HEK293 (cell line): ENCODE measurements at regions not wholly inside any gene's neighbourhood (a gene's known extent, or its start where the extent isn't known, plus 50 kb on each side); places are given as distances from the start of the nearest gene placed in this dataset.
A peak's percentile ranks its signal among the peaks of the same experiment; 100 is the strongest.

Source experiments
- CTCF ChIA-PET: fragments of 350-600 bp; formaldehyde crosslinking; extraction: SDS; loops from one replicate; lab custom pipeline; 2021; ENCODE audit warnings: antibody characterized with exemption; lab: Yijun Ruan, JAX
- POLR2A ChIA-PET: fragments of 300-600 bp; formaldehyde crosslinking; extraction: SDS; loops from one replicate; lab custom pipeline; 2020; ENCODE audit warnings: antibody characterized with exemption, inconsistent platforms; lab: Yijun Ruan, JAX
- H3K27ac ChIP-seq: fragments of 200-500 bp; sonication (Bioruptor generic); 2 replicates; pipeline ENCODE4 v1.5.1; 2014; ENCODE audit warnings: low read depth, low read length, control low read depth, inconsistent platforms; ENCODE audit errors: extremely low read depth
- H3K36me3 ChIP-seq, 2 experiments: fragments of 200-500 bp in 1 of 2; sonication (Bioruptor generic) in 1 of 2; 1 replicate in 1 of 2; 2 replicates in 1 of 2; pipeline ENCODE4 v1.5.1; 2014 to 2017; ENCODE audit warnings: inconsistent platforms in 2 of 2, low read length in 2 of 2; ENCODE audit not compliant: control insufficient read depth in 2 of 2, insufficient read depth in 1 of 2
- H3K4me1 ChIP-seq: fragments of 200-500 bp; sonication (Bioruptor generic); 2 replicates; pipeline ENCODE4 v1.5.1; 2014; ENCODE audit warnings: mild to moderate bottlenecking, low read length, inconsistent platforms; ENCODE audit not compliant: control insufficient read depth, insufficient read depth
- H3K4me3 ChIP-seq: 2 replicates; pipeline ENCODE4 v1.5.1; 2011; ENCODE audit warnings: low read depth, mild to moderate bottlenecking, control low read depth, low read length, moderate library complexity
- H3K9me3 ChIP-seq: fragments of 200-500 bp; sonication (Bioruptor generic); 2 replicates; pipeline ENCODE4 v1.5.1; 2014; ENCODE audit warnings: low read depth, low read length, inconsistent platforms; ENCODE audit not compliant: control insufficient read depth, insufficient read depth
- EGR2 ChIP-seq: fragments of 450-650 bp; formaldehyde crosslinking; IDR thresholded peaks from 2 replicates; pipeline ENCODE4 v1.5.1; 2016; ENCODE audit warnings: low read depth, missing biosample characterization, missing genetic modification characterization
- GLIS1 ChIP-seq: fragments of 450-650 bp; formaldehyde crosslinking; IDR thresholded peaks from 2 replicates; pipeline ENCODE4 v1.5.1; 2016; ENCODE audit warnings: missing biosample characterization, missing genetic modification characterization
- REPIN1 ChIP-seq: fragments of 450-650 bp; formaldehyde crosslinking; IDR thresholded peaks from 2 replicates; pipeline ENCODE4 v1.5.1; 2017; ENCODE audit warnings: missing biosample characterization, missing genetic modification characterization, low read depth
- SP7 ChIP-seq: fragments of 450-650 bp; formaldehyde crosslinking; IDR thresholded peaks from 2 replicates; pipeline ENCODE4 v1.5.1; 2016; ENCODE audit warnings: missing biosample characterization, missing genetic modification characterization
- ZBTB21 ChIP-seq: fragments of 450-650 bp; formaldehyde crosslinking; IDR thresholded peaks from 2 replicates; pipeline ENCODE4 v1.5.1; 2017; ENCODE audit warnings: missing biosample characterization, missing genetic modification characterization
- ZFP69B ChIP-seq: fragments of 450-650 bp; formaldehyde crosslinking; IDR thresholded peaks from 2 replicates; pipeline ENCODE4 v1.5.1; 2016; ENCODE audit warnings: missing biosample characterization, missing genetic modification characterization
- ZNF155 ChIP-seq: fragments of 450-650 bp; formaldehyde crosslinking; IDR thresholded peaks from 2 replicates; pipeline ENCODE4 v1.5.1; 2016; ENCODE audit warnings: missing biosample characterization, missing genetic modification characterization
- ZNF292 ChIP-seq: fragments of 450-650 bp; formaldehyde crosslinking; IDR thresholded peaks from 2 replicates; pipeline ENCODE4 v1.5.1; 2016; ENCODE audit warnings: low read depth, missing biosample characterization, missing genetic modification characterization, borderline replicate concordance
- ZNF391 ChIP-seq: fragments of 450-650 bp; formaldehyde crosslinking; IDR thresholded peaks from 2 replicates; pipeline ENCODE4 v1.5.1; 2016; ENCODE audit warnings: low read depth, missing biosample characterization, missing genetic modification characterization, borderline replicate concordance
- ZNF510 ChIP-seq: fragments of 450-650 bp; formaldehyde crosslinking; IDR thresholded peaks from 2 replicates; pipeline ENCODE4 v1.5.1; 2018; ENCODE audit warnings: mild to moderate bottlenecking, missing genetic modification characterization, missing biosample characterization; ENCODE audit not compliant: insufficient replicate concordance
- ZNF514 ChIP-seq: fragments of 450-650 bp; formaldehyde crosslinking; IDR thresholded peaks from 2 replicates; pipeline ENCODE4 v1.5.1; 2016; ENCODE audit warnings: missing biosample characterization, missing genetic modification characterization
- ZNF626 ChIP-seq: fragments of 450-650 bp; sonication (Bioruptor Pico); formaldehyde crosslinking; IDR thresholded peaks from 2 replicates; pipeline ENCODE4 v1.5.1; 2018; ENCODE audit warnings: missing biosample characterization, missing genetic modification characterization, inconsistent platforms
- ZNF654 ChIP-seq: fragments of 450-650 bp; formaldehyde crosslinking; IDR thresholded peaks from 2 replicates; pipeline ENCODE4 v1.5.1; 2016; ENCODE audit warnings: low read depth, missing biosample characterization, missing genetic modification characterization
- ZNF768 ChIP-seq: fragments of 450-650 bp; formaldehyde crosslinking; IDR thresholded peaks from 2 replicates; pipeline ENCODE4 v1.5.1; 2018; ENCODE audit warnings: missing biosample characterization, mild to moderate bottlenecking, missing genetic modification characterization
- TF ChIP-seq, protein P1 (sequence below): fragments of 450-650 bp; formaldehyde crosslinking; IDR thresholded peaks from 2 replicates; pipeline ENCODE4 v1.5.1; 2016; ENCODE audit warnings: missing biosample characterization, missing genetic modification characterization, borderline replicate concordance
- TF ChIP-seq, protein P2 (sequence below): fragments of 450-650 bp; formaldehyde crosslinking; IDR thresholded peaks from 2 replicates; pipeline ENCODE4; 2016; ENCODE audit warnings: missing biosample characterization, missing genetic modification characterization
- TF ChIP-seq, protein P3 (sequence below): fragments of 450-650 bp; IDR thresholded peaks from 2 replicates; pipeline ENCODE4 v1.5.1; 2018; ENCODE audit warnings: missing biosample characterization, missing genetic modification characterization

DNA sequence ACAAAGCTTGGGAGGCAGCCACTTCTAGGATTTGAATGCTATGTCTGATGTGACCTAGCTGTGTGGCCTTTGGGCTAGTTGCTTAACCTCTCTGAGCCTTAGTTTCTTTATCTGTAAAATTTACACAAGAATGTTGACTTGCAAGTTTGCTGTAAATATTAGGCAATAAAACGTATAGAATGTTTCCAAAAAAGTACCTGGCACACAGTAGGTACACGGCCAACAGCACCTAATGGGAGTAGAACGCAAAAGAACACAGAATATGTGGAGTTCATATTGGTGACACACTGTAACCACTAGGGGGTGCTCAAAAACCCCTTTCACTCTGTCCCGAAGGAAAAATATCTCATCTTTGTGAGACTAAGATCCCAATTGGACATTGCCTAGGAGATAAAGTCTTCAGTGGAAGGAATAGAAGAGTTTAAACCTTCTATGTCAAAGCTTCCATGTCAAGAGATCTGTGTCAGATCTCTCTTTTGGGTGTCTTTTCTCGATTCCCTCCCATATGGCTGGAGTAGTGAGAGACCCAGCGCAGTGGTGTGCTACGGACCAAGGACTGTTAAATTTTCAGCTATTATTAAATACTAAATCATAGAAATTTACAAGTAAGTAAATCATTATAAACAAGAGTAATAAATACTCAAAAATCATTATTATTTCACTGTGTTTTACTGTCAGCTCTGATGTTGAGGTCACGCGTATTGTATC lies 145.4 kb upstream of the RAD23B start:
- no peak for TF ChIP-seq ZNF626 (tag by site-specific recombination)
- no peak for TF ChIP-seq ZNF514 (tag by site-specific recombination)
- TF ChIP-seq ZNF292 (tag by site-specific recombination), result no peak
- TF ChIP-seq ZNF155 (tag by site-specific recombination), result no peak
- TF ChIP-seq ZBTB21 (tag by site-specific recombination), result no peak
- TF ChIP-seq, protein P1, sequence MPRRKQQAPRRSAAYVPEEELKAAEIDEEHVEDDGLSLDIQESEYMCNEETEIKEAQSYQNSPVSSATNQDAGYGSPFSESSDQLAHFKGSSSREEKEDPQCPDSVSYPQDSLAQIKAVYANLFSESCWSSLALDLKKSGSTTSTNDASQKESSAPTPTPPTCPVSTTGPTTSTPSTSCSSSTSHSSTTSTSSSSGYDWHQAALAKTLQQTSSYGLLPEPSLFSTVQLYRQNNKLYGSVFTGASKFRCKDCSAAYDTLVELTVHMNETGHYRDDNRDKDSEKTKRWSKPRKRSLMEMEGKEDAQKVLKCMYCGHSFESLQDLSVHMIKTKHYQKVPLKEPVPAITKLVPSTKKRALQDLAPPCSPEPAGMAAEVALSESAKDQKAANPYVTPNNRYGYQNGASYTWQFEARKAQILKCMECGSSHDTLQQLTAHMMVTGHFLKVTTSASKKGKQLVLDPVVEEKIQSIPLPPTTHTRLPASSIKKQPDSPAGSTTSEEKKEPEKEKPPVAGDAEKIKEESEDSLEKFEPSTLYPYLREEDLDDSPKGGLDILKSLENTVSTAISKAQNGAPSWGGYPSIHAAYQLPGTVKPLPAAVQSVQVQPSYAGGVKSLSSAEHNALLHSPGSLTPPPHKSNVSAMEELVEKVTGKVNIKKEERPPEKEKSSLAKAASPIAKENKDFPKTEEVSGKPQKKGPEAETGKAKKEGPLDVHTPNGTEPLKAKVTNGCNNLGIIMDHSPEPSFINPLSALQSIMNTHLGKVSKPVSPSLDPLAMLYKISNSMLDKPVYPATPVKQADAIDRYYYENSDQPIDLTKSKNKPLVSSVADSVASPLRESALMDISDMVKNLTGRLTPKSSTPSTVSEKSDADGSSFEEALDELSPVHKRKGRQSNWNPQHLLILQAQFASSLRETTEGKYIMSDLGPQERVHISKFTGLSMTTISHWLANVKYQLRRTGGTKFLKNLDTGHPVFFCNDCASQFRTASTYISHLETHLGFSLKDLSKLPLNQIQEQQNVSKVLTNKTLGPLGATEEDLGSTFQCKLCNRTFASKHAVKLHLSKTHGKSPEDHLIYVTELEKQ (tag by site-specific recombination), result no peak
- no peak for TF ChIP-seq REPIN1
- TF ChIP-seq ZNF654 (tag by site-specific recombination), result peak; percentile 55
- TF ChIP-seq ZNF768 (tag by site-specific recombination), result 0 out of 2 replicates have a peak, but pooled peaks have one; percentile 49
- Histone ChIP-seq H3K4me3 (no peak overlapping the region), H3K9me3 (no peaks in the 10 kb centered on the region), H3K4me1 (no peaks in the 10 kb centered on the region), H3K27ac (no peak overlapping the region), H3K36me3 (no peaks in the 10 kb centered on the region)
- ChIA-PET CTCF (interaction anchor here (0.6 to 3.2 kb wide), 32 partner anchors 9 to 1943 kb away, joined by 3 to 19 read pairs (median 3); no protein-coding TSS in a partner anchor), POLR2A (no interaction called here)

DNA sequence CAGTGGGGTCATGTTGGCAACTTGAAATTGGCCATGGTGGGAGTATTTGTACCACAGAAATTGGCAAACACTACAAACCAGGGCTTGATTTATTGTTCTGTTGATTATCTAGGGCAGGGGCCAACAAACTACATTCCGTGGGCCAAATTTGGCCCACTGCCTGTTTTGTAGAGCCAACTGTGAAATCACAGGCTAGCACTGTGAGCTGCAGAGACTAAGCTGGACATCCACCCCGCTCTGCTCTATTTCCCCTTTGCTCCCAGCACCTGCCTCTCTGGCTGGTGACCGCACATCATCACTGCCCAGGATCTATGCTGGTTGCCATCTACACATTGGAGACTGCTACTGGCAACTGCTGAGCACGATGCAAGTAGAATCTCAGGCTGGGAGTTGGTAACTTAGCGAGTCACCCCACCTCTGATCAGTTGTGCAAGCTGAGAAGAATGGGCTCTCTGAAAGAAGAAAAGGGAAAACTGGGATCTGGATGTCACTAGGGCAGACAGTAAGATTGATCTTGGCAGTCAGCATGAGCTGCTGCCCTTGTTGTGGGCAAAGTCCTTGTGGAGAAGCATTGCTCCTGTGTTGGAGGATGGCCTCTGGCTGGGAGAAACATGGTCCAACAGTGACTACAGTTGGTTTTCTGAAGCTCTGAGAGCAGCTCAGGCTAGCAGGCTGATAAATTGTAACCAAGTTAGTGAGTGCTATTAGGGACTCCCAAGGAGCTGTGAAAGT lies 144.7 kb upstream of the RAD23B start:
- Histone ChIP-seq H3K4me1 (no peaks in the 10 kb centered on the region), H3K36me3 (no peaks in the 10 kb centered on the region), H3K4me3 (no peak overlapping the region), H3K9me3 (no peaks in the 10 kb centered on the region), H3K27ac (no peak overlapping the region)
- TF ChIP-seq ZNF510 (tag by site-specific recombination) (no peak), ZNF391 (tag by site-specific recombination) (no peak), ZFP69B (tag by site-specific recombination) (no peak), EGR2 (tag by site-specific recombination) (no peak), GLIS1 (tag by site-specific recombination) (no peak), SP7 (tag by site-specific recombination) (no peak)
- POLR2A ChIA-PET, result no interaction called here
- CTCF ChIA-PET, result interaction anchor here (0.6 to 3.2 kb wide), 29 partner anchors 9 to 1002 kb away, joined by 3 to 19 read pairs (median 3); no protein-coding TSS in a partner anchor

DNA sequence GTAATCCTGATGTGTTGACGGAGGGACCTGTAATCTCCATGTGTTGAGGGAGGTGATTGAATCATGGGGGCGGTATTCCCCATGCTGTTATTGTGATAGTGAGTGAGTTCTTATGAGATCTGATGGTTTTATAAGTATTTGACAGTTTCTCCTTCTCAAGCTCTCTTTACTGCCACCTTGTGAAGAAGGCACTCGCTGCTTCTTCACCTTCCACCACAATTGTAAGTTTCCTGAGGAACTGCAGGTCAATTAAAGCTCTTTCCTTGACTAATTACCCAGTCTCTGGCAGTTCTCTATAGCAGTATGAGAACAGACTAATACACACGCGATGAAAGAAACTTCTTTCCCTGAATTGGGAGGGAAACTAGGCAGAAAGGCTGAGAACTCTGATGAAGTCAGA lies 141.1 kb upstream of the RAD23B start:
- H3K9me3 ChIP-seq, result no peaks in the 10 kb centered on the region
- POLR2A ChIA-PET, result no interaction called here
- no peak overlapping the region for H3K4me3 ChIP-seq
- no peaks in the 10 kb centered on the region for H3K4me1 ChIP-seq
- H3K36me3 ChIP-seq, result no peaks in the 10 kb centered on the region
- TF ChIP-seq, protein P2, sequence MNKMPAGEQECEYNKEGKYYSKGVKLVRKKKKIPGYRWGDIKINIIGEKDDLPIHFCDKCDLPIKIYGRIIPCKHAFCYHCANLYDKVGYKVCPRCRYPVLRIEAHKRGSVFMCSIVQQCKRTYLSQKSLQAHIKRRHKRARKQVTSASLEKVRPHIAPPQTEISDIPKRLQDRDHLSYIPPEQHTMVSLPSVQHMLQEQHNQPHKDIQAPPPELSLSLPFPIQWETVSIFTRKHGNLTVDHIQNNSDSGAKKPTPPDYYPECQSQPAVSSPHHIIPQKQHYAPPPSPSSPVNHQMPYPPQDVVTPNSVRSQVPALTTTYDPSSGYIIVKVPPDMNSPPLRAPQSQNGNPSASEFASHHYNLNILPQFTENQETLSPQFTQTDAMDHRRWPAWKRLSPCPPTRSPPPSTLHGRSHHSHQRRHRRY, result no peak
- TF ChIP-seq, protein P3, sequence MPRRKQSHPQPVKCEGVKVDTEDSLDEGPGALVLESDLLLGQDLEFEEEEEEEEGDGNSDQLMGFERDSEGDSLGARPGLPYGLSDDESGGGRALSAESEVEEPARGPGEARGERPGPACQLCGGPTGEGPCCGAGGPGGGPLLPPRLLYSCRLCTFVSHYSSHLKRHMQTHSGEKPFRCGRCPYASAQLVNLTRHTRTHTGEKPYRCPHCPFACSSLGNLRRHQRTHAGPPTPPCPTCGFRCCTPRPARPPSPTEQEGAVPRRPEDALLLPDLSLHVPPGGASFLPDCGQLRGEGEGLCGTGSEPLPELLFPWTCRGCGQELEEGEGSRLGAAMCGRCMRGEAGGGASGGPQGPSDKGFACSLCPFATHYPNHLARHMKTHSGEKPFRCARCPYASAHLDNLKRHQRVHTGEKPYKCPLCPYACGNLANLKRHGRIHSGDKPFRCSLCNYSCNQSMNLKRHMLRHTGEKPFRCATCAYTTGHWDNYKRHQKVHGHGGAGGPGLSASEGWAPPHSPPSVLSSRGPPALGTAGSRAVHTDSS, result no peak
- H3K27ac ChIP-seq, result no peak overlapping the region
- CTCF ChIA-PET, result interaction anchor here (0.5 to 1.7 kb wide), 8 partner anchors 9 to 422 kb away, joined by 3 to 5 read pairs (median 4); no protein-coding TSS in a partner anchor
